ENCODE measurements at regions not wholly inside any gene's neighbourhood (a gene's known extent, or its start where the extent isn't known, plus 50 kb on each side); places are given as distances from the start of the nearest gene placed in this dataset.

DNA sequence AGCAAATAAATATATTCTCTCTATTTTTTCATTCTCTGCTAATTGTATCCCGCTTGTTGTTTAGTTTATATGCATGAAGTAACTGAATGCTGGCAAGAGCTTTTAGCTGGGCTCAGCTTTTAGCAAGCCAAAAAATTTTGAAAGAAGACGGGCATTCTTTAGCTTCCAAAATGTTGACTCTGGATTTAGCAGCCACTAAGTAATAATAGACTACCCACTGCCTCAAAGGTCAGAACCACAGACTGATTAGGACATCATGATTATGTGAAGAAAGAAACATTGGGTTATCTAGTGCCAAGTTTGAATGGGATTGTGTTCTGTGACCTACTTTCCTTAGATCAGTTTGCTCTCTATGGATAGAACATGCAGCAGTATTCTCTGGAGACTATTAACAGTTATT, 80.3 kb upstream of the DPH5 start:
- no peaks in the 10 kb centered on the region for H3K9me3 ChIP-seq (ENCODE audit: low read depth, low read length)
- no peak overlapping the region for H3K9ac ChIP-seq (ENCODE audit: insufficient read length)
- no peak for DNase-seq (ENCODE audit: low read depth, low spot score)

DNA sequence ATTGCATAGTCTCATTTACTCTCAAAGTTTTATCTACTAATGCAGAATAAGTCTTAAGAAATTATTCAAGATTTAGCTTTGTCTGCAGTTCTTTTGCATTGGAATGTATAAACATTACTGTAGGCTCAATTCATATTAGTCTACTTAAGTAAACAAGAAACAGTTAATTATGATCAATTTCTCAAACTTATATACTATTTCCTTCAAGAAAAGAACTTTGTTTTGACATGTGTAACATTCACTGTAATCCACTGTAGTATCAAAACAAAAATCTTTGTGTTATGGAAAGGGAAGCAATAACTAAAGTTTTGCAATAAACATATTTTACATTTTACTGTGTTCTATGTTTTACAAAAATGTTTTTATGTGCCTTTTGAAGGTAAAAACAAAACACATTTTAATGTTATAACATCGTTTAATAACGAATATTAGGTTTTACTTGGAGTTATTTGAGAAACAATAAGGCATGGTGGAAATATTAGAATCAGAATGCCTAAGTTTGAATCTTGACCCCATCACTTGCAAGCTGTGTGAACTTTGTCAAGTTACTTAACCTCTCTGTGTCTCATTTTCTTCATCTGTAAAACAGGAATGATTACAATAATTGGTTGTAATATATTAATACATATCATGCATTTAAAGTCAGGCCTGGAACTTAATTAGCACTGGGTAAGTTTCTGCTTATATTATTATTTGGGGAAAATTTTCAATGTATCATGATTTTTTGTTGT, 77.0 kb upstream of the DPH5 start:
- DNase-seq (ENCODE audit: low read depth, low spot score): no peak
- Histone ChIP-seq H3K9ac (ENCODE audit: insufficient read length) (no peak overlapping the region), H3K9me3 (ENCODE audit: low read depth, low read length) (no peaks in the 10 kb centered on the region), H3K27ac (peak overlapping the region; percentile 86; the same call in 1 of the 2 replicates), H3K4me3 (no peak overlapping the region), H3K36me3 (ENCODE audit: insufficient read depth, low read length) (no peaks in the 10 kb centered on the region)
- no peak for TF ChIP-seq FOXP2 (optimal IDR thresholded peaks at IDR 0.05; ENCODE audit: control extremely low read depth, extremely low read length, insufficient read depth)
- no peak for TF ChIP-seq EZH2 (IDR thresholded peaks at IDR 0.05)
- no peak for TF ChIP-seq POLR2AphosphoS5 (IDR thresholded peaks at IDR 0.05; ENCODE audit: borderline replicate concordance, low read depth, low read length)

More for the DNA sequence above, 80.3 kb upstream of the DPH5 start:
- Histone ChIP-seq H3K4me3 (no peak overlapping the region), H3K27ac (no peak overlapping the region), H3K36me3 (ENCODE audit: insufficient read depth, low read length) (no peaks in the 10 kb centered on the region)
- TF ChIP-seq POLR2AphosphoS5 (IDR thresholded peaks at IDR 0.05; ENCODE audit: borderline replicate concordance, low read depth, low read length) (no peak), FOXP2 (optimal IDR thresholded peaks at IDR 0.05; ENCODE audit: control extremely low read depth, extremely low read length, insufficient read depth) (no peak)

DNA sequence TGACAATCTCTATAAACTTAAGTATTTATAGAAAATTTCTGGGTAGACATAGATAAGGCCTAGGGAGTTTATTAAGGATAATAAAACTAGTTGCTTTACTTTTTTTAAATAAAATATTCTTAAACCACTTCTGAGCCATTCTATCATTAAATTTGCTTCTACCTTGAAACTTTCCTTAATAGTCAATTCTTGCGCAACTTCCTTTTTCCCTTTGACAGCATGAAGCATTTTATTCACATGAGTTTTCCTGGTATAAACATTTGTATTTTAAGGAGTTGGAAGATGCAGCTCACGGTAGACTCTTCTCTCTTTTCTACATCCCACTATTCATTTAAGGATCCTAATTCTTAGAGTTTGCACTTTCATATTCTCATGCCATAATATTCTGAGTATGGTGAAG, 75.8 kb upstream of the DPH5 start:
- no peak overlapping the region for H3K9ac ChIP-seq (ENCODE audit: insufficient read length)
- H3K9me3 ChIP-seq (ENCODE audit: low read depth, low read length): no peaks in the 10 kb centered on the region
- TF ChIP-seq POLR2AphosphoS5 (IDR thresholded peaks at IDR 0.05; ENCODE audit: borderline replicate concordance, low read depth, low read length) (no peak), EZH2 (IDR thresholded peaks at IDR 0.05) (no peak), FOXP2 (optimal IDR thresholded peaks at IDR 0.05; ENCODE audit: control extremely low read depth, extremely low read length, insufficient read depth) (no peak)
- peak; percentile 75 for DNase-seq (ENCODE audit: low read depth, low spot score)
- no peaks in the 10 kb centered on the region for H3K36me3 ChIP-seq (ENCODE audit: insufficient read depth, low read length)
- H3K4me3 ChIP-seq: peak overlapping the region; percentile 26
- H3K27ac ChIP-seq: peak overlapping the region; percentile 86

DNA sequence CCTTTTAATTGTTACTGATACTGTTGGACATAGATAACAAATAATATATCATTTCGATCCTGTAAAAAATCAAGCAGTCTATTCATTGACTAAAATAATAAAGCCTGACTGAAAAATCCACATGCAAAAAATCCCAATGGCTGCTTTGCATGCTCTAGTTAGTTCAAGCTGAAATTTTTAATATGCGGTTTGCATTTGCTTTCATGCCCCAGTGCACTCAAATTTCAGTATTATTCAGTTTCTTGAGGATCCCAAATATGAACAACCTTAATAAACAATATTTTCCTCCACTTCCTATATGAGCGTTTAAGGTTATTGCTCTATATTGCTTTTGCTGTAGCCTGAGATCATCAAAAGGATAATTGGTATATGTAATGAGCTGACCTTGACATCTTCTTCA, 75.1 kb upstream of the DPH5 start:
- TF ChIP-seq EZH2 (IDR thresholded peaks at IDR 0.05) (no peak), POLR2AphosphoS5 (IDR thresholded peaks at IDR 0.05; ENCODE audit: borderline replicate concordance, low read depth, low read length) (no peak)
- Histone ChIP-seq H3K9ac (ENCODE audit: insufficient read length) (peak overlapping the region; percentile 58), H3K36me3 (ENCODE audit: insufficient read depth, low read length) (no peaks in the 10 kb centered on the region), H3K27ac (peak overlapping the region; percentile 86), H3K9me3 (ENCODE audit: low read depth, low read length) (no peaks in the 10 kb centered on the region), H3K4me3 (peak overlapping the region; percentile 26)
- DNase-seq (ENCODE audit: low read depth, low spot score): peak; percentile 22

DNA sequence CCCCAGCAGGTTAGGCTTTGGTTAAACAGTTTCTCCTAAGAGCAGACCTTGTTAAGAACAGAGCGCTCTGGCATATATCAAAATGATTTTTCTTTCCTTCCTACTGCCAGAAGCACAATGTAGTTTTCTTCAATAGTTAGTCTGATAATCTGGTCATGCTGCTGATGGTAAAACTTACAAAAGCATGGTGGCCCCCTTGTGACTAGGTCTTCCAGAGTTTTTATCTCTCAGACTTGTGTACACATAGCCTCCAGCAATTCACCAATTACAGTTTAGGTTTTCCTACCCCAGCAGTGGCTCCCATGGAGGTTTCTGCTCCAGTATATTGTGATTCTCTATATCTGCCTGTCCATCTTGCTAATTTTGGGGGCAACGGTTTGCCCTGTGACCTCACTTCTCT, 73.3 kb upstream of the DPH5 start:
- no peak overlapping the region for H3K4me3 ChIP-seq
- no peaks in the 10 kb centered on the region for H3K36me3 ChIP-seq (ENCODE audit: insufficient read depth, low read length)
- no peak overlapping the region for H3K9ac ChIP-seq (ENCODE audit: insufficient read length)
- no peak overlapping the region for H3K27ac ChIP-seq
- H3K9me3 ChIP-seq (ENCODE audit: low read depth, low read length): no peaks in the 10 kb centered on the region
- no peak for TF ChIP-seq POLR2AphosphoS5 (IDR thresholded peaks at IDR 0.05; ENCODE audit: borderline replicate concordance, low read depth, low read length)
- no peak for TF ChIP-seq EZH2 (IDR thresholded peaks at IDR 0.05)
- TF ChIP-seq FOXP2 (optimal IDR thresholded peaks at IDR 0.05; ENCODE audit: control extremely low read depth, extremely low read length, insufficient read depth): no peak
- DNase-seq (ENCODE audit: low read depth, low spot score): no peak

DNA sequence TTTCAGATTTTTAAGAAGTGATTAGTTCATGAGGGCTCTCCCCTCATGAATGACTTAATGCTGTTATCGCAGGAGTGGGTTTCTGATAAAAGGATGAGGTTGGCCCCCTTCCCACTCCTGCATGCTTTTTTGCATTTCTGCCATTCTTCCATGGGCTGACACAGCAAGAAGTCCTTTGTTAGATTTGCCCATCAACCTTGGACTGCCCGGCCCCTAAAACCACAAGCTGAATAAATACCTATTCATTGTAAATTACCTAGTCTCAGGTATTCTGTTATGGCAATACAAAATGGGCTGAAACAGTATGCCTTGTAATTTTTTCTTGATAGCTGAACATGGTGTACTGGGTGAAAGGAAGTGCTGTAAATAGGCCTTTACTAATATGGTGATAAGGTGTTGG, 72.7 kb upstream of the DPH5 start:
- DNase-seq (ENCODE audit: low read depth, low spot score): no peak
- no peak overlapping the region for H3K4me3 ChIP-seq
- H3K27ac ChIP-seq: no peak overlapping the region
- TF ChIP-seq POLR2AphosphoS5 (IDR thresholded peaks at IDR 0.05; ENCODE audit: borderline replicate concordance, low read depth, low read length): no peak
- no peak for TF ChIP-seq FOXP2 (optimal IDR thresholded peaks at IDR 0.05; ENCODE audit: control extremely low read depth, extremely low read length, insufficient read depth)
- H3K9me3 ChIP-seq (ENCODE audit: low read depth, low read length): no peaks in the 10 kb centered on the region
- H3K36me3 ChIP-seq (ENCODE audit: insufficient read depth, low read length): no peaks in the 10 kb centered on the region
- H3K9ac ChIP-seq (ENCODE audit: insufficient read length): no peak overlapping the region

DNA sequence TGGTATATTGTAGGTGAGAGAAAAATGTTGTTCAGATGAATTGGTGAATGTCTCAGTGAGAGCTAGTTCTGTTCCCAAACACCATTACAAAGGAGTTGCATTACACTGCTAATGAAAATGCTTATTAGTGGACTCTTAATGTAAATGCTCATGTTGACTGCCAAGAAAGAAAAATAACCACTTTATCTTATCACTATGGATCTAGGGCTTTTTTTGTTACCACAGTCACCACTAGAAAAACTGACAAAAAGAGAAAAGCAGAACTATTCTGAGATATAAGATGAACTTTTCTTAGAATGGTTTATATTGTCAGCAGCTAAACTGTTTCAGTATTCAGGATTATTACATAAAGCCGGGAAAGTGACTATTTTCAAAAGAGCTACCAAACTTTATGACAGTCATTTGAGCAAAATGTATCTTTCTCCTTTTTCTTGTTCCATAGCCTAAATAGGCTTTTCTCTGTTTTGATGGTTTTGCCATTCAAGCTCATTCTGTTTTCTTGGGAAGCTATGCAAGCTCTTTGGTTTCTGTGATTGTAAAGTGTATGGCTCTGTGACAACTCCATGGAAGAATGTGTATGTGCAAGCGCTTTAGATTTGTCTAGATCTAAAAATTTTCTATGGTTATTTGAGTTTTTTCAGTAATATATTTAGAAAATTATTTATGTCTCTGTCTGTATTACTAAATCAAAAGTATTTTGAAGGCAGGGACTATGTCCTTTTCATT, 64.2 kb upstream of the DPH5 start:
- no peak for TF ChIP-seq EZH2 (IDR thresholded peaks at IDR 0.05)
- no peak for TF ChIP-seq FOXP2 (optimal IDR thresholded peaks at IDR 0.05; ENCODE audit: control extremely low read depth, extremely low read length, insufficient read depth)
- no peak for TF ChIP-seq POLR2AphosphoS5 (IDR thresholded peaks at IDR 0.05; ENCODE audit: borderline replicate concordance, low read depth, low read length)
- no peaks in the 10 kb centered on the region for H3K9me3 ChIP-seq (ENCODE audit: low read depth, low read length)
- no peaks in the 10 kb centered on the region for H3K36me3 ChIP-seq (ENCODE audit: insufficient read depth, low read length)
- no peak overlapping the region for H3K9ac ChIP-seq (ENCODE audit: insufficient read length)
- no peak for DNase-seq (ENCODE audit: low read depth, low spot score)
- H3K4me3 ChIP-seq: no peak overlapping the region
- H3K27ac ChIP-seq: no peak overlapping the region

DNA sequence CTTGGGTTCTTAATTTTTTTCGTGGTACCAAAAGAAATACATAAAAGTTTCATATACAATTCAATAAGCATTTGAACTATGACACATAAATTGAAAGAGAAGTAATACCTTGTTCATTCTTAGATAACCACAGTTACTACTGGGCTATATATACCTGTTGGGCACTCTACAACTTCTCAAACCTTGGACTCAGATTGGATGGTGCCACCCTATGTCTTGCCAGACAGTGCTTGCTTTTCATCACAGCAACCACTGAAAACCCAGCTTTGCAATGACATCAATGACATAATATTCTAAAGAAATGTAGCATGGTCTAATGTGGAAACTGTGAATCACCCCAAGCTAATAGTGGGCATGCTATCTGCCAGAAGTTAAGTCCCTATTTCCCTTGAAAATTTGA, 62.8 kb upstream of the DPH5 start:
- Histone ChIP-seq H3K36me3 (ENCODE audit: insufficient read depth, low read length) (no peaks in the 10 kb centered on the region), H3K9me3 (ENCODE audit: low read depth, low read length) (no peaks in the 10 kb centered on the region), H3K27ac (no peak overlapping the region), H3K4me3 (no peak overlapping the region), H3K9ac (ENCODE audit: insufficient read length) (no peak overlapping the region)
- TF ChIP-seq FOXP2 (optimal IDR thresholded peaks at IDR 0.05; ENCODE audit: control extremely low read depth, extremely low read length, insufficient read depth) (no peak), POLR2AphosphoS5 (IDR thresholded peaks at IDR 0.05; ENCODE audit: borderline replicate concordance, low read depth, low read length) (no peak), EZH2 (IDR thresholded peaks at IDR 0.05) (no peak)
- no peak for DNase-seq (ENCODE audit: low read depth, low spot score)

Data from SK-N-MC (cell line).